PC-9 (cell line): ENCODE measurements at regions not wholly inside any gene's neighbourhood (a gene's known extent, or its start where the extent isn't known, plus 50 kb on each side); places are given as distances from the start of the nearest gene placed in this dataset.

Experiments used
- EZH2 ChIP-seq: fragments of 200-600 bp; sonication (generic); IDR thresholded peaks from 2 replicates; pipeline ENCODE4 v1.8.0; 2017; ENCODE audit warnings: antibody characterized with exemption, low read depth
- TF ChIP-seq, protein P1 (sequence below): fragments of 200-600 bp; sonication (generic); conservative IDR thresholded peaks from 2 replicates; pipeline ENCODE4 v1.6.1; 2017; ENCODE audit warnings: mixed run types, antibody characterized with exemption, mild to moderate bottlenecking, moderate library complexity

DNA sequence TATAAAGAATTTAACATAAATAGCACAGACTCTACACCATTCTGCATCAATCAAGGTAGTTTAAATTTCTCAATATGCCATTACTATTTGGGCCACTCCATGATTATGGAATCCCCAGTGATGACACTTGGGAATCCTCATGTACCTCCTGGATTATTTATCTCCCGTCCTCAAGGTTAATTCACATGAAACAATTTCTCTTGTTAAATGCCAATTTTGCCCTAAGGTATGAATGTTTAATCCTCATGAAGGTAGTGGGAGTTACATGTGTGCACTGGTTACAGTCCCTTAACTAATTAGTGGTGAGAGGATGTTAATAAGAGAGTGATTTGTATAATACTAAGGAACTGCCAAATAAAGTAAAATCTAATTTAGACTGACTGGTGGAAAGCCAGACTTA lies 372.3 kb upstream of the MDFIC2 start:
- TF ChIP-seq, protein P1, sequence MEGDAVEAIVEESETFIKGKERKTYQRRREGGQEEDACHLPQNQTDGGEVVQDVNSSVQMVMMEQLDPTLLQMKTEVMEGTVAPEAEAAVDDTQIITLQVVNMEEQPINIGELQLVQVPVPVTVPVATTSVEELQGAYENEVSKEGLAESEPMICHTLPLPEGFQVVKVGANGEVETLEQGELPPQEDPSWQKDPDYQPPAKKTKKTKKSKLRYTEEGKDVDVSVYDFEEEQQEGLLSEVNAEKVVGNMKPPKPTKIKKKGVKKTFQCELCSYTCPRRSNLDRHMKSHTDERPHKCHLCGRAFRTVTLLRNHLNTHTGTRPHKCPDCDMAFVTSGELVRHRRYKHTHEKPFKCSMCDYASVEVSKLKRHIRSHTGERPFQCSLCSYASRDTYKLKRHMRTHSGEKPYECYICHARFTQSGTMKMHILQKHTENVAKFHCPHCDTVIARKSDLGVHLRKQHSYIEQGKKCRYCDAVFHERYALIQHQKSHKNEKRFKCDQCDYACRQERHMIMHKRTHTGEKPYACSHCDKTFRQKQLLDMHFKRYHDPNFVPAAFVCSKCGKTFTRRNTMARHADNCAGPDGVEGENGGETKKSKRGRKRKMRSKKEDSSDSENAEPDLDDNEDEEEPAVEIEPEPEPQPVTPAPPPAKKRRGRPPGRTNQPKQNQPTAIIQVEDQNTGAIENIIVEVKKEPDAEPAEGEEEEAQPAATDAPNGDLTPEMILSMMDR: no peak
- no peak for TF ChIP-seq EZH2
